ENCODE measurements at regions not wholly inside any gene's neighbourhood (a gene's known extent, or its start where the extent isn't known, plus 50 kb on each side); places are given as distances from the start of the nearest gene placed in this dataset.

- Histone ChIP-seq H3K4me1 (ENCODE audit: control insufficient read depth, extremely low read depth, insufficient read depth, low read length) (peaks cover 11% of the 10 kb centered on the region), H2AFZ (ENCODE audit: low read depth, low read length) (no peak overlapping the region), H3K36me3 (ENCODE audit: control insufficient read depth in 2 of 2, extremely low read depth in 1 of 2, insufficient read depth in 2 of 2, low read length in 2 of 2) (no peaks in the 10 kb centered on the region), H3K4me2 (ENCODE audit: insufficient read depth, low read length) (no peak overlapping the region), H3K79me2 (ENCODE audit: control insufficient read depth, insufficient read depth, low read length) (no peaks in the 10 kb centered on the region), H4K20me1 (replicated peaks; ENCODE audit: control insufficient read depth, extremely low read depth, insufficient read depth, low read length) (no peaks in the 10 kb centered on the region), H3K9me3 (replicated peaks; ENCODE audit: control insufficient read depth, insufficient read depth, low read length) (no peaks in the 10 kb centered on the region), H3K9me1 (replicated peaks; ENCODE audit: control insufficient read depth, extremely low read depth, insufficient read depth, low read length) (no peaks in the 10 kb centered on the region), H3K9ac (replicated peaks; ENCODE audit: extremely low read depth, insufficient read depth, low read length) (no peak overlapping the region), H3K27ac (ENCODE audit: insufficient read depth, low read depth, low read length) (no peak overlapping the region), H3K27me3 (ENCODE audit: control insufficient read depth in 2 of 2, insufficient read depth in 2 of 2, low read length in 2 of 2) (no peaks in the 10 kb centered on the region), H3K4me3 (replicated peaks in 1 of 3; ENCODE audit: insufficient read depth in 1 of 3, low read depth in 1 of 3, low read length in 3 of 3) (no peak overlapping the region)
- intact Hi-C loops (cut with micrococcal nuclease) (no loop called here), dilution Hi-C loops (cut with MboI; ENCODE audit: extremely low pct_ligation_motif_present, low sequenced_read_pairs) (no loop called here)
- POLR2A ChIA-PET: no interaction called here
- FAIRE-seq: no peak
- no TSS peak for BruUV-seq (replicated peaks)
- CTCF ChIA-PET: no interaction called here
- no peak for TF ChIP-seq JUN (IDR thresholded peaks at IDR 0.05; ENCODE audit: borderline replicate concordance, insufficient read depth, insufficient read length, low read depth)
- no peak for TF ChIP-seq CTCF (IDR thresholded peaks at IDR 0.05; ENCODE audit: extremely low read depth in 1 of 2, insufficient read depth in 1 of 2, low read depth in 1 of 2, low read length in 2 of 2)
- no peak for TF ChIP-seq FOS (IDR thresholded peaks at IDR 0.05; ENCODE audit: borderline replicate concordance, insufficient read depth, low read length)
- TF ChIP-seq POLR2AphosphoS5 (IDR thresholded peaks at IDR 0.05; ENCODE audit: insufficient read depth, low read depth, low read length): no peak
- no peak for TF ChIP-seq POLR2A (IDR thresholded peaks at IDR 0.05; ENCODE audit: low read depth, low read length)
- no peak for TF ChIP-seq EZH2 (IDR thresholded peaks at IDR 0.05; ENCODE audit: borderline replicate concordance, low read depth, low read length, severe bottlenecking)
- no peak for TF ChIP-seq MYC (IDR thresholded peaks at IDR 0.05; ENCODE audit: low read depth, low read length)
- no peak for TF ChIP-seq MAX (IDR thresholded peaks at IDR 0.05; ENCODE audit: insufficient read depth, insufficient read length)
- no peak for TF ChIP-seq GATA2 (IDR thresholded peaks at IDR 0.05; ENCODE audit: insufficient read depth, insufficient read length, low read depth, low read length)
- DNase-seq (ENCODE audit: low read depth, low spot score): no peak
Measured at GRCh38 chr3:38996193-38996592, 55.6 kb downstream of the SCN11A start.
